CD4-positive, alpha-beta T cell (primary cell): ENCODE measurements at regions not wholly inside any gene's neighbourhood (a gene's known extent, or its start where the extent isn't known, plus 50 kb on each side); places are given as distances from the start of the nearest gene placed in this dataset.

ENCODE experiments used
- ATAC-seq: fragments of 200-7000 bp; cut with Tn5 transposase; one replicate; pipeline ENCODE4 v1.10.0; 2022; ENCODE audit warnings: mild to moderate bottlenecking; ENCODE audit not compliant: poor library complexity
- CTCF ChIA-PET: fragments of 350-600 bp; sonication (Branson Sonifier 250); formaldehyde crosslinking; loops from one replicate; lab custom pipeline; 2021; ENCODE audit warnings: antibody characterized with exemption, inconsistent platforms; lab: Charles Lee
- POLR2A ChIA-PET: fragments of 350-600 bp; sonication (Branson Sonifier 250); formaldehyde crosslinking; loops from one replicate; lab custom pipeline; 2021; ENCODE audit warnings: antibody characterized with exemption, inconsistent platforms; lab: Charles Lee
- DNase-seq, 14 experiments: peaks; one replicate each; pipeline ENCODE4 v3.0.0-alpha.2; 2013 to 2020; ENCODE audit warnings: mixed read lengths in 2 of 14
- H3K27ac ChIP-seq, 2 donors: one replicate each; pipeline versions ENCODE4 v1.5.1 to v1.7.0; 2013; ENCODE audit warnings: low read length in 2 of 2, low read depth in 1 of 2, mild to moderate bottlenecking in 1 of 2
- H3K27me3 ChIP-seq, 2 experiments: 1 replicate in 1 of 2; 2 replicates in 1 of 2; pipeline versions ENCODE4 v1.6.1 to v1.7.0; 2013; ENCODE audit warnings: low read length in 2 of 2, control low read depth in 1 of 2, mild to moderate bottlenecking in 1 of 2, moderate library complexity in 1 of 2; ENCODE audit not compliant: insufficient read depth in 2 of 2, control insufficient read depth in 1 of 2
- H3K36me3 ChIP-seq: one replicate; pipeline ENCODE4 v1.6.1; 2013; ENCODE audit warnings: low read length, control low read depth; ENCODE audit not compliant: insufficient read depth
- H3K4me1 ChIP-seq: one replicate; pipeline ENCODE4 v1.6.1; 2013; ENCODE audit warnings: low read length, control low read depth; ENCODE audit not compliant: insufficient read depth
- H3K4me3 ChIP-seq: one replicate; pipeline ENCODE4 v1.5.1; 2013; ENCODE audit warnings: mild to moderate bottlenecking, low read length, moderate library complexity
- H3K9me3 ChIP-seq, 2 experiments: 1 replicate in 1 of 2; 2 replicates in 1 of 2; pipeline versions ENCODE4 v1.6.1 to v1.7.0; 2013; ENCODE audit warnings: low read length in 2 of 2, mild to moderate bottlenecking in 2 of 2, control low read depth in 1 of 2, moderate library complexity in 1 of 2; ENCODE audit not compliant: control insufficient read depth in 1 of 2, insufficient read depth in 1 of 2
- H3K27ac Mint-ChIP-seq: one replicate; pipeline ENCODE4 v1.8.0; 2020; ENCODE audit warnings: mixed read lengths
- H3K27me3 Mint-ChIP-seq: one replicate; pipeline ENCODE4 v1.8.0; 2021; ENCODE audit warnings: mixed read lengths
- H3K36me3 Mint-ChIP-seq: one replicate; pipeline ENCODE4 v1.8.0; 2021; ENCODE audit warnings: low read depth, mixed read lengths
- H3K4me1 Mint-ChIP-seq: one replicate; pipeline ENCODE4 v1.8.0; 2021; ENCODE audit warnings: low read depth, mixed read lengths
- H3K4me3 Mint-ChIP-seq: one replicate; pipeline ENCODE4 v1.8.0; 2020; ENCODE audit warnings: mild to moderate bottlenecking, mixed read lengths
- H3K9me3 Mint-ChIP-seq: one replicate; pipeline ENCODE4 v1.8.0; 2020; ENCODE audit warnings: mixed read lengths
- CTCF ChIP-seq: fragments of 200-600 bp; IDR thresholded peaks from one replicate; pipeline ENCODE4 v1.8.0; 2022; ENCODE audit warnings: antibody characterized with exemption, mild to moderate bottlenecking
- intact Hi-C, 2 experiments: fragments of 100-400 bp; cut with DNase I in 1 of 2; cut with micrococcal nuclease in 1 of 2; formaldehyde crosslinking; loops; one replicate each; pipeline versions ENCODE4 v1.15.1 to v1.9.0; 2023 to 2025; cut with DNase I, micrococcal nuclease

GRCh38 chr2:224174521-224174920 lies 135.4 kb upstream of the SERPINE2 start:
- H3K9me3 ChIP-seq, result no peaks in the 10 kb centered on the region
- H3K4me1 ChIP-seq, result no peaks in the 10 kb centered on the region
- Mint-ChIP-seq H3K4me3 (no peak overlapping the region), H3K9me3 (no peaks in the 10 kb centered on the region), H3K27ac (no peak overlapping the region), H3K36me3 (no peaks in the 10 kb centered on the region), H3K27me3 (peaks cover 26% of the 10 kb centered on the region), H3K4me1 (no peaks in the 10 kb centered on the region)
- no peak for DNase-seq
- H3K4me3 ChIP-seq, result no peak overlapping the region
- TF ChIP-seq CTCF, result no peak
- no peaks in the 10 kb centered on the region for H3K36me3 ChIP-seq
- intact Hi-C loops, result no loop called here
- H3K27ac ChIP-seq, result no peak overlapping the region
- POLR2A ChIA-PET, result no interaction called here
- no peak for ATAC-seq
- no peaks in the 10 kb centered on the region for H3K27me3 ChIP-seq
- CTCF ChIA-PET, result interaction anchor here (0.6 kb wide), 1 partner anchor 18 kb away, joined by 3 read pairs; no protein-coding TSS in a partner anchor

GRCh38 chr2:224173933-224174332 lies 134.8 kb upstream of the SERPINE2 start:
- Mint-ChIP-seq H3K4me3 (no peak overlapping the region), H3K27ac (no peak overlapping the region), H3K36me3 (no peaks in the 10 kb centered on the region), H3K27me3 (peaks cover 26% of the 10 kb centered on the region), H3K9me3 (no peaks in the 10 kb centered on the region), H3K4me1 (no peaks in the 10 kb centered on the region)
- intact Hi-C loops, result no loop called here
- H3K27ac ChIP-seq, result no peak overlapping the region
- no peaks in the 10 kb centered on the region for H3K27me3 ChIP-seq
- no peaks in the 10 kb centered on the region for H3K36me3 ChIP-seq
- no peak for TF ChIP-seq CTCF
- no peak overlapping the region for H3K4me3 ChIP-seq
- no peak for DNase-seq
- H3K4me1 ChIP-seq, result no peaks in the 10 kb centered on the region
- H3K9me3 ChIP-seq, result no peaks in the 10 kb centered on the region
- ATAC-seq, result no peak
- ChIA-PET POLR2A (no interaction called here), CTCF (interaction anchor here (0.6 kb wide), 1 partner anchor 17 kb away, joined by 3 read pairs; no protein-coding TSS in a partner anchor)

GRCh38 chr2:224173210-224173609 lies 134.1 kb upstream of the SERPINE2 start:
- Mint-ChIP-seq H3K36me3 (no peaks in the 10 kb centered on the region), H3K4me3 (no peak overlapping the region), H3K27ac (no peak overlapping the region), H3K4me1 (no peaks in the 10 kb centered on the region), H3K9me3 (no peaks in the 10 kb centered on the region), H3K27me3 (peaks cover 26% of the 10 kb centered on the region)
- POLR2A ChIA-PET, result interaction anchor here (0.6 kb wide), 1 partner anchor 460 kb away, joined by 3 read pairs; no protein-coding TSS in a partner anchor
- no peak for DNase-seq
- no peaks in the 10 kb centered on the region for H3K4me1 ChIP-seq
- intact Hi-C loops, result no loop called here
- CTCF ChIA-PET, result no interaction called here
- no peaks in the 10 kb centered on the region for H3K36me3 ChIP-seq
- H3K27ac ChIP-seq, result no peak overlapping the region
- ATAC-seq, result no peak
- no peaks in the 10 kb centered on the region for H3K9me3 ChIP-seq
- no peaks in the 10 kb centered on the region for H3K27me3 ChIP-seq
- H3K4me3 ChIP-seq, result no peak overlapping the region
- no peak for TF ChIP-seq CTCF
